Activated naive CD4-positive, alpha-beta T cell treated with anti-CD3 and anti-CD28 coated beads, Interleukin-2, amount 10 ng/mL, durations not matched to agents 7 days and 5 days (primary cell): ENCODE measurements at regions not wholly inside any gene's neighbourhood (a gene's known extent, or its start where the extent isn't known, plus 50 kb on each side); places are given as distances from the start of the nearest gene placed in this dataset.
A peak's percentile ranks its signal among the peaks of the same experiment; 100 is the strongest.
"Not testable (repeated sequence)": the region's sequence is repeated elsewhere in the genome, so short reads cannot be mapped to it uniquely, and the experiment has no call there.

Experiments used
- CTCF ChIA-PET: fragments of 350-600 bp; sonication (Branson Sonifier 250); formaldehyde crosslinking; loops from one replicate; lab custom pipeline; 2021; ENCODE audit warnings: antibody characterized with exemption; lab: Charles Lee
- DNase-seq: peaks from one replicate; pipeline ENCODE4 v3.0.0-alpha.2; 2020
- H3K27ac Mint-ChIP-seq: one replicate; pipeline ENCODE4 v1.8.0; 2021; ENCODE audit warnings: mild to moderate bottlenecking, moderate library complexity, mixed read lengths
- H3K27me3 Mint-ChIP-seq: one replicate; pipeline ENCODE4 v1.8.0; 2021; ENCODE audit warnings: mild to moderate bottlenecking, mixed read lengths
- H3K36me3 Mint-ChIP-seq: one replicate; pipeline ENCODE4 v1.8.0; 2021; ENCODE audit warnings: mixed read lengths
- H3K4me1 Mint-ChIP-seq: one replicate; pipeline ENCODE4 v1.8.0; 2021; ENCODE audit warnings: mixed read lengths
- H3K4me3 Mint-ChIP-seq: one replicate; pipeline ENCODE4 v1.8.0; 2021; ENCODE audit warnings: mild to moderate bottlenecking, moderate library complexity, mixed read lengths
- H3K9me3 Mint-ChIP-seq: one replicate; pipeline ENCODE4 v1.8.0; 2021; ENCODE audit warnings: mixed read lengths

- H3K27ac Mint-ChIP-seq = no peak overlapping the region
- CTCF ChIA-PET = no interaction called here
- H3K4me3 Mint-ChIP-seq = no peak overlapping the region
- no peak for DNase-seq
- no peaks in the 10 kb centered on the region for H3K4me1 Mint-ChIP-seq
- no peaks in the 10 kb centered on the region for H3K9me3 Mint-ChIP-seq
- no peaks in the 10 kb centered on the region for H3K36me3 Mint-ChIP-seq
- no peaks in the 10 kb centered on the region for H3K27me3 Mint-ChIP-seq
Observed at GRCh38 chr2:195238826-195239225, 418.2 kb upstream of the SLC39A10 start.

- Mint-ChIP-seq H3K36me3 (no peaks in the 10 kb centered on the region), H3K27me3 (no peaks in the 10 kb centered on the region), H3K27ac (no peak overlapping the region), H3K4me3 (no peak overlapping the region), H3K4me1 (no peaks in the 10 kb centered on the region), H3K9me3 (no peaks in the 10 kb centered on the region)
- DNase-seq = no peak
- CTCF ChIA-PET = no interaction called here
Observed at GRCh38 chr2:195238379-195238778, 418.6 kb upstream of the SLC39A10 start.

GRCh38 chr2:195228547-195228946 lies 428.5 kb upstream of the SLC39A10 start:
- DNase-seq, H3K9me3 Mint-ChIP-seq, H3K4me3 Mint-ChIP-seq, H3K4me1 Mint-ChIP-seq, CTCF ChIA-PET, H3K27me3 Mint-ChIP-seq, H3K36me3 Mint-ChIP-seq, H3K27ac Mint-ChIP-seq: not testable (repeated sequence)

GRCh38 chr2:195214072-195214471 lies 443.0 kb upstream of the SLC39A10 start:
- Mint-ChIP-seq H3K4me1 (no peaks in the 10 kb centered on the region), H3K27ac (no peak overlapping the region), H3K27me3 (no peaks in the 10 kb centered on the region), H3K36me3 (no peaks in the 10 kb centered on the region), H3K4me3 (no peak overlapping the region), H3K9me3 (no peaks in the 10 kb centered on the region)
- DNase-seq = no peak
- CTCF ChIA-PET = no interaction called here

- Mint-ChIP-seq H3K9me3 (no peaks in the 10 kb centered on the region), H3K27ac (no peak overlapping the region), H3K36me3 (no peaks in the 10 kb centered on the region), H3K4me3 (no peak overlapping the region), H3K27me3 (no peaks in the 10 kb centered on the region), H3K4me1 (no peaks in the 10 kb centered on the region)
- DNase-seq = no peak
- CTCF ChIA-PET = no interaction called here
Observed at GRCh38 chr2:195212586-195212985, 444.4 kb upstream of the SLC39A10 start.

GRCh38 chr2:195202163-195202845 lies 454.7 kb upstream of the SLC39A10 start:
- peaks cover 15% of the 10 kb centered on the region for H3K4me1 Mint-ChIP-seq
- no peaks in the 10 kb centered on the region for H3K27me3 Mint-ChIP-seq
- no peak overlapping the region for H3K4me3 Mint-ChIP-seq
- H3K36me3 Mint-ChIP-seq = no peaks in the 10 kb centered on the region
- DNase-seq = peak; percentile 43
- H3K9me3 Mint-ChIP-seq = no peaks in the 10 kb centered on the region
- CTCF ChIA-PET = no interaction called here
- H3K27ac Mint-ChIP-seq = peak overlapping the region; percentile 26

GRCh38 chr2:195199864-195200263 lies 457.2 kb upstream of the SLC39A10 start:
- Mint-ChIP-seq H3K4me1 (peaks cover 15% of the 10 kb centered on the region), H3K36me3 (no peaks in the 10 kb centered on the region), H3K27ac (no peak overlapping the region), H3K27me3 (no peaks in the 10 kb centered on the region), H3K4me3 (no peak overlapping the region), H3K9me3 (no peaks in the 10 kb centered on the region)
- CTCF ChIA-PET = no interaction called here
- no peak for DNase-seq

GRCh38 chr2:195181059-195181705 lies 475.8 kb upstream of the SLC39A10 start:
- no peaks in the 10 kb centered on the region for H3K4me1 Mint-ChIP-seq
- CTCF ChIA-PET = no interaction called here
- no peak overlapping the region for H3K27ac Mint-ChIP-seq
- no peak overlapping the region for H3K4me3 Mint-ChIP-seq
- no peaks in the 10 kb centered on the region for H3K27me3 Mint-ChIP-seq
- no peaks in the 10 kb centered on the region for H3K9me3 Mint-ChIP-seq
- no peak for DNase-seq
- H3K36me3 Mint-ChIP-seq = no peaks in the 10 kb centered on the region

GRCh38 chr2:195168369-195168768 lies 488.7 kb upstream of the SLC39A10 start:
- H3K36me3 Mint-ChIP-seq = no peaks in the 10 kb centered on the region
- no peaks in the 10 kb centered on the region for H3K27me3 Mint-ChIP-seq
- H3K9me3 Mint-ChIP-seq = no peaks in the 10 kb centered on the region
- no peak overlapping the region for H3K4me3 Mint-ChIP-seq
- CTCF ChIA-PET = no interaction called here
- H3K4me1 Mint-ChIP-seq = no peaks in the 10 kb centered on the region
- no peak overlapping the region for H3K27ac Mint-ChIP-seq
- DNase-seq = no peak

- H3K4me3 Mint-ChIP-seq = no peak overlapping the region
- no peak for DNase-seq
- no peak overlapping the region for H3K27ac Mint-ChIP-seq
- peaks cover 3% of the 10 kb centered on the region for H3K27me3 Mint-ChIP-seq
- CTCF ChIA-PET = no interaction called here
- H3K9me3 Mint-ChIP-seq = no peaks in the 10 kb centered on the region
- H3K36me3 Mint-ChIP-seq = no peaks in the 10 kb centered on the region
- no peaks in the 10 kb centered on the region for H3K4me1 Mint-ChIP-seq
Observed at GRCh38 chr2:195164930-195165329, 492.1 kb upstream of the SLC39A10 start.

- DNase-seq = no peak
- CTCF ChIA-PET = no interaction called here
- Mint-ChIP-seq H3K4me3 (no peak overlapping the region), H3K4me1 (no peaks in the 10 kb centered on the region), H3K9me3 (no peaks in the 10 kb centered on the region), H3K36me3 (no peaks in the 10 kb centered on the region), H3K27ac (no peak overlapping the region), H3K27me3 (peaks cover 3% of the 10 kb centered on the region)
Observed at GRCh38 chr2:195162918-195163317, 494.1 kb upstream of the SLC39A10 start.

- Mint-ChIP-seq H3K4me1 (no peaks in the 10 kb centered on the region), H3K9me3 (no peaks in the 10 kb centered on the region), H3K27ac (no peak overlapping the region), H3K4me3 (no peak overlapping the region), H3K36me3 (peaks cover under 1% of the 10 kb centered on the region), H3K27me3 (peaks cover 3% of the 10 kb centered on the region)
- CTCF ChIA-PET = no interaction called here
- DNase-seq = no peak
Observed at GRCh38 chr2:195162194-195162593, 494.8 kb upstream of the SLC39A10 start.

- H3K27ac Mint-ChIP-seq = no peak overlapping the region
- CTCF ChIA-PET = no interaction called here
- DNase-seq = no peak
- no peak overlapping the region for H3K4me3 Mint-ChIP-seq
- no peaks in the 10 kb centered on the region for H3K9me3 Mint-ChIP-seq
- H3K27me3 Mint-ChIP-seq = peaks cover 3% of the 10 kb centered on the region
- H3K36me3 Mint-ChIP-seq = peaks cover 1% of the 10 kb centered on the region
- H3K4me1 Mint-ChIP-seq = no peaks in the 10 kb centered on the region
Observed at GRCh38 chr2:195160963-195161362, 496.1 kb upstream of the SLC39A10 start.

- no peaks in the 10 kb centered on the region for H3K9me3 Mint-ChIP-seq
- H3K27ac Mint-ChIP-seq = no peak overlapping the region
- CTCF ChIA-PET = no interaction called here
- DNase-seq = no peak
- H3K27me3 Mint-ChIP-seq = no peaks in the 10 kb centered on the region
- H3K4me3 Mint-ChIP-seq = no peak overlapping the region
- H3K36me3 Mint-ChIP-seq = no peaks in the 10 kb centered on the region
- H3K4me1 Mint-ChIP-seq = no peaks in the 10 kb centered on the region
Observed at GRCh38 chr2:195151711-195152110, 505.3 kb upstream of the SLC39A10 start.

GRCh38 chr2:195150819-195151218 lies 506.2 kb upstream of the SLC39A10 start:
- Mint-ChIP-seq H3K27me3 (no peaks in the 10 kb centered on the region), H3K4me3 (no peak overlapping the region), H3K9me3 (no peaks in the 10 kb centered on the region), H3K4me1 (no peaks in the 10 kb centered on the region), H3K27ac (no peak overlapping the region), H3K36me3 (no peaks in the 10 kb centered on the region)
- CTCF ChIA-PET = no interaction called here
- DNase-seq = no peak
